HG03095 (cell line): ENCODE measurements at regions not wholly inside any gene's neighbourhood (a gene's known extent, or its start where the extent isn't known, plus 50 kb on each side); places are given as distances from the start of the nearest gene placed in this dataset.

ENCODE experiments used
- ATAC-seq: cut with Tn5 transposase; IDR thresholded peaks from one replicate; pipeline ENCODE4 v1.9.1; 2021; ENCODE audit warnings: moderate library complexity; ENCODE audit not compliant: unreplicated experiment

- no peak for ATAC-seq
Measured at GRCh38 chr4:58216461-58216860, 1106.3 kb upstream of the IGFBP7 start.

- no peak for ATAC-seq
Measured at GRCh38 chr4:58214376-58214775, 1104.2 kb upstream of the IGFBP7 start.

GRCh38 chr4:58209551-58209950 is 1099.4 kb upstream of the IGFBP7 start:
- no peak for ATAC-seq

- no peak for ATAC-seq
Measured at GRCh38 chr4:58209001-58209400, 1098.8 kb upstream of the IGFBP7 start.

- no peak for ATAC-seq
Measured at GRCh38 chr4:58205446-58206235, 1095.5 kb upstream of the IGFBP7 start.

- ATAC-seq, result no peak
Measured at GRCh38 chr4:58192217-58192616, 1082.0 kb upstream of the IGFBP7 start.

- no peak for ATAC-seq
Measured at GRCh38 chr4:58191109-58191508, 1080.9 kb upstream of the IGFBP7 start.

- ATAC-seq, result no peak
Measured at GRCh38 chr4:58188316-58188715, 1078.1 kb upstream of the IGFBP7 start.

- no peak for ATAC-seq
Measured at GRCh38 chr4:58175024-58175423, 1064.8 kb upstream of the IGFBP7 start.

GRCh38 chr4:58166490-58166889 is 1056.3 kb upstream of the IGFBP7 start:
- ATAC-seq, result no peak

GRCh38 chr4:58163156-58163555 is 1053.0 kb upstream of the IGFBP7 start:
- ATAC-seq, result no peak

GRCh38 chr4:58149404-58150085 is 1039.4 kb upstream of the IGFBP7 start:
- no peak for ATAC-seq

- ATAC-seq, result no peak
Measured at GRCh38 chr4:58144721-58145120, 1034.5 kb upstream of the IGFBP7 start.

- ATAC-seq, result no peak
Measured at GRCh38 chr4:58138786-58139668, 1028.8 kb upstream of the IGFBP7 start.

GRCh38 chr4:58136604-58137003 is 1026.4 kb upstream of the IGFBP7 start:
- no peak for ATAC-seq

GRCh38 chr4:58127680-58128079 is 1017.5 kb upstream of the IGFBP7 start:
- no peak for ATAC-seq

GRCh38 chr4:58119298-58119697 is 1009.1 kb upstream of the IGFBP7 start:
- ATAC-seq, result no peak

- no peak for ATAC-seq
Measured at GRCh38 chr4:58113126-58113525, 1002.9 kb upstream of the IGFBP7 start.

GRCh38 chr4:58111818-58112217 is 1001.6 kb upstream of the IGFBP7 start:
- no peak for ATAC-seq

- ATAC-seq, result no peak
Measured at GRCh38 chr4:58093352-58093751, 983.2 kb upstream of the IGFBP7 start.

GRCh38 chr4:58090539-58090938 is 980.4 kb upstream of the IGFBP7 start:
- ATAC-seq, result no peak
